ENCODE measurements at regions not wholly inside any gene's neighbourhood (a gene's known extent, or its start where the extent isn't known, plus 50 kb on each side); places are given as distances from the start of the nearest gene placed in this dataset.

GRCh38 chrX:7789200-7789599, 53.8 kb upstream of the VCX start:
- DNase-seq (no peak), ATAC-seq (ENCODE audit: low read depth) (no peak)
- H3K27me3 Mint-ChIP-seq = no peaks in the 10 kb centered on the region
- H3K27ac Mint-ChIP-seq = no peak overlapping the region
- POLR2A ChIA-PET = no interaction called here
- no peaks in the 10 kb centered on the region for H3K36me3 Mint-ChIP-seq
- H3K4me1 Mint-ChIP-seq = no peaks in the 10 kb centered on the region
- peaks cover under 1% of the 10 kb centered on the region for H3K9me3 Mint-ChIP-seq
- no peak overlapping the region for H3K4me3 Mint-ChIP-seq

GRCh38 chrX:7788334-7788733, 54.6 kb upstream of the VCX start:
- POLR2A ChIA-PET = no interaction called here

GRCh38 chrX:7787714-7788113, 55.3 kb upstream of the VCX start:
- no peak for DNase-seq
- no peak for ATAC-seq (ENCODE audit: low read depth)
- Mint-ChIP-seq H3K4me1 (no peaks in the 10 kb centered on the region), H3K27ac (no peak overlapping the region), H3K9me3 (peaks cover 6% of the 10 kb centered on the region), H3K36me3 (no peaks in the 10 kb centered on the region), H3K27me3 (no peaks in the 10 kb centered on the region), H3K4me3 (no peak overlapping the region)
- POLR2A ChIA-PET = no interaction called here

More at GRCh38 chrX:7788334-7788733, 54.6 kb upstream of the VCX start:
- no peaks in the 10 kb centered on the region for H3K27me3 Mint-ChIP-seq
- no peaks in the 10 kb centered on the region for H3K4me1 Mint-ChIP-seq
- no peaks in the 10 kb centered on the region for H3K36me3 Mint-ChIP-seq
- H3K9me3 Mint-ChIP-seq = peaks cover 6% of the 10 kb centered on the region
- no peak overlapping the region for H3K4me3 Mint-ChIP-seq
- ATAC-seq (ENCODE audit: low read depth) = no peak
- H3K27ac Mint-ChIP-seq = no peak overlapping the region
- DNase-seq = no peak

GRCh38 chrX:7784580-7784979, 58.4 kb upstream of the VCX start:
- H3K27me3 Mint-ChIP-seq = no peaks in the 10 kb centered on the region
- H3K4me1 Mint-ChIP-seq = no peaks in the 10 kb centered on the region
- POLR2A ChIA-PET = no interaction called here
- ATAC-seq (ENCODE audit: low read depth) (no peak), DNase-seq (no peak)
- H3K4me3 Mint-ChIP-seq = no peak overlapping the region
- H3K27ac Mint-ChIP-seq = no peak overlapping the region
- no peaks in the 10 kb centered on the region for H3K36me3 Mint-ChIP-seq
- H3K9me3 Mint-ChIP-seq = peaks cover 6% of the 10 kb centered on the region

GRCh38 chrX:7779644-7780043, 63.3 kb upstream of the VCX start:
- DNase-seq (no peak), ATAC-seq (ENCODE audit: low read depth) (no peak)
- peaks cover 6% of the 10 kb centered on the region for H3K9me3 Mint-ChIP-seq
- no peaks in the 10 kb centered on the region for H3K27me3 Mint-ChIP-seq
- no peaks in the 10 kb centered on the region for H3K36me3 Mint-ChIP-seq
- no peak overlapping the region for H3K27ac Mint-ChIP-seq
- H3K4me1 Mint-ChIP-seq = no peaks in the 10 kb centered on the region
- H3K4me3 Mint-ChIP-seq = no peak overlapping the region
- POLR2A ChIA-PET = no interaction called here

- Mint-ChIP-seq H3K27me3 (no peaks in the 10 kb centered on the region), H3K4me1 (no peaks in the 10 kb centered on the region), H3K9me3 (no peaks in the 10 kb centered on the region), H3K36me3 (no peaks in the 10 kb centered on the region), H3K27ac (no peak overlapping the region), H3K4me3 (no peak overlapping the region)
- POLR2A ChIA-PET = no interaction called here
- DNase-seq (no peak), ATAC-seq (ENCODE audit: low read depth) (no peak)
These were observed 67.0 kb upstream of the VCX start for GRCh38 chrX:7775987-7776386.

GRCh38 chrX:7771788-7772438, 71.1 kb upstream of the VCX start:
- Mint-ChIP-seq H3K36me3 (no peaks in the 10 kb centered on the region), H3K27ac (no peak overlapping the region), H3K4me1 (no peaks in the 10 kb centered on the region), H3K4me3 (no peak overlapping the region), H3K27me3 (no peaks in the 10 kb centered on the region), H3K9me3 (no peaks in the 10 kb centered on the region)
- ATAC-seq (ENCODE audit: low read depth) = no peak
- POLR2A ChIA-PET = no interaction called here
- no peak for DNase-seq

GRCh38 chrX:7759830-7760229, 83.1 kb upstream of the VCX start:
- Mint-ChIP-seq H3K27me3 (no peaks in the 10 kb centered on the region), H3K9me3 (no peaks in the 10 kb centered on the region), H3K4me1 (no peaks in the 10 kb centered on the region), H3K36me3 (no peaks in the 10 kb centered on the region), H3K4me3 (no peak overlapping the region), H3K27ac (no peak overlapping the region)
- POLR2A ChIA-PET = no interaction called here
- ATAC-seq (ENCODE audit: low read depth) (no peak), DNase-seq (no peak)

GRCh38 chrX:7746856-7747255, 96.1 kb upstream of the VCX start:
- Mint-ChIP-seq H3K9me3 (no peaks in the 10 kb centered on the region), H3K36me3 (no peaks in the 10 kb centered on the region), H3K27me3 (no peaks in the 10 kb centered on the region), H3K27ac (no peak overlapping the region), H3K4me1 (no peaks in the 10 kb centered on the region), H3K4me3 (no peak overlapping the region)
- no peak for ATAC-seq (ENCODE audit: low read depth)
- no peak for DNase-seq
- POLR2A ChIA-PET = no interaction called here

GRCh38 chrX:7730071-7730470, 112.9 kb upstream of the VCX start:
- Mint-ChIP-seq H3K9me3 (no peaks in the 10 kb centered on the region), H3K27me3 (no peaks in the 10 kb centered on the region), H3K27ac (no peak overlapping the region), H3K36me3 (no peaks in the 10 kb centered on the region), H3K4me1 (no peaks in the 10 kb centered on the region), H3K4me3 (no peak overlapping the region)
- POLR2A ChIA-PET = no interaction called here
- no peak for DNase-seq
- ATAC-seq (ENCODE audit: low read depth) = no peak

GRCh38 chrX:7720519-7720918, 122.5 kb upstream of the VCX start:
- H3K36me3 Mint-ChIP-seq = no peaks in the 10 kb centered on the region
- no peak overlapping the region for H3K4me3 Mint-ChIP-seq
- H3K27me3 Mint-ChIP-seq = no peaks in the 10 kb centered on the region
- no peak for DNase-seq
- POLR2A ChIA-PET = no interaction called here
- H3K9me3 Mint-ChIP-seq = no peaks in the 10 kb centered on the region
- no peak overlapping the region for H3K27ac Mint-ChIP-seq
- ATAC-seq (ENCODE audit: low read depth) = no peak
- H3K4me1 Mint-ChIP-seq = no peaks in the 10 kb centered on the region

GRCh38 chrX:7714351-7714750, 128.6 kb upstream of the VCX start:
- Mint-ChIP-seq H3K27me3 (no peaks in the 10 kb centered on the region), H3K9me3 (no peaks in the 10 kb centered on the region), H3K36me3 (no peaks in the 10 kb centered on the region), H3K27ac (no peak overlapping the region), H3K4me3 (no peak overlapping the region), H3K4me1 (no peaks in the 10 kb centered on the region)
- ATAC-seq (ENCODE audit: low read depth) (no peak), DNase-seq (no peak)
- POLR2A ChIA-PET = no interaction called here

GRCh38 chrX:7711167-7711566, 131.8 kb upstream of the VCX start:
- Mint-ChIP-seq H3K27ac (no peak overlapping the region), H3K4me1 (no peaks in the 10 kb centered on the region), H3K9me3 (no peaks in the 10 kb centered on the region), H3K4me3 (no peak overlapping the region), H3K27me3 (no peaks in the 10 kb centered on the region), H3K36me3 (no peaks in the 10 kb centered on the region)
- POLR2A ChIA-PET = no interaction called here
- DNase-seq (no peak), ATAC-seq (ENCODE audit: low read depth) (no peak)

GRCh38 chrX:7709845-7710244, 133.1 kb upstream of the VCX start:
- DNase-seq (no peak), ATAC-seq (ENCODE audit: low read depth) (no peak)
- no peak overlapping the region for H3K4me3 Mint-ChIP-seq
- POLR2A ChIA-PET = no interaction called here
- H3K27ac Mint-ChIP-seq = no peak overlapping the region
- no peaks in the 10 kb centered on the region for H3K36me3 Mint-ChIP-seq
- no peaks in the 10 kb centered on the region for H3K4me1 Mint-ChIP-seq
- H3K27me3 Mint-ChIP-seq = no peaks in the 10 kb centered on the region
- no peaks in the 10 kb centered on the region for H3K9me3 Mint-ChIP-seq

GRCh38 chrX:7706032-7706431, 136.9 kb upstream of the VCX start:
- H3K4me1 Mint-ChIP-seq = no peaks in the 10 kb centered on the region

More at GRCh38 chrX:7706032-7706431, 136.9 kb upstream of the VCX start:
- no peak for ATAC-seq (ENCODE audit: low read depth)
- Mint-ChIP-seq H3K9me3 (no peaks in the 10 kb centered on the region), H3K4me3 (no peak overlapping the region), H3K36me3 (no peaks in the 10 kb centered on the region), H3K27ac (no peak overlapping the region), H3K27me3 (no peaks in the 10 kb centered on the region)
- no peak for DNase-seq
- POLR2A ChIA-PET = no interaction called here

All from activated naive CD8-positive, alpha-beta T cell treated with anti-CD3 and anti-CD28 coated beads, Interleukin-2, amount 10 ng/mL, durations not matched to agents 7 days and 5 days (primary cell).